Brain microvascular endothelial cell (primary cell): ENCODE measurements at regions not wholly inside any gene's neighbourhood (a gene's known extent, or its start where the extent isn't known, plus 50 kb on each side); places are given as distances from the start of the nearest gene placed in this dataset.

Experiments
- DNase-seq: peaks from one replicate; pipeline ENCODE4 v3.0.0-alpha.2; 2020
- H3K27ac ChIP-seq: fragments of 250-450 bp; sonication (Bioruptor Pico); 2 replicates; pipeline ENCODE4 v1.5.1; 2020; ENCODE audit warnings: mild to moderate bottlenecking, moderate library complexity
- H3K27me3 ChIP-seq: fragments of 250-450 bp; sonication (Bioruptor Pico); replicated peaks from 2 replicates; pipeline ENCODE4 v1.5.1; 2020; ENCODE audit warnings: mild to moderate bottlenecking
- H3K36me3 ChIP-seq: fragments of 250-450 bp; sonication (Bioruptor Pico); replicated peaks from 2 replicates; pipeline ENCODE4 v1.5.1; 2020; ENCODE audit warnings: mild to moderate bottlenecking
- H3K4me3 ChIP-seq: 2 replicates; pipeline ENCODE4 v1.5.1; 2011; ENCODE audit warnings: low read depth, mild to moderate bottlenecking, control low read depth, low read length, moderate library complexity
- in situ Hi-C: cut with HindIII; loops from 2 replicates; pipeline ENCODE4 v1.10.0; 2017; ENCODE audit warnings: low sequenced_read_pairs, low pct_ligation_motif_present
- TF ChIP-seq, protein P1 (sequence below): IDR thresholded peaks from 2 replicates; pipeline ENCODE4 v1.5.1; 2011; ENCODE audit warnings: low read depth, mild to moderate bottlenecking, moderate library complexity, low read length, control low read depth, inconsistent platforms; ENCODE audit errors: missing control alignments

DNA sequence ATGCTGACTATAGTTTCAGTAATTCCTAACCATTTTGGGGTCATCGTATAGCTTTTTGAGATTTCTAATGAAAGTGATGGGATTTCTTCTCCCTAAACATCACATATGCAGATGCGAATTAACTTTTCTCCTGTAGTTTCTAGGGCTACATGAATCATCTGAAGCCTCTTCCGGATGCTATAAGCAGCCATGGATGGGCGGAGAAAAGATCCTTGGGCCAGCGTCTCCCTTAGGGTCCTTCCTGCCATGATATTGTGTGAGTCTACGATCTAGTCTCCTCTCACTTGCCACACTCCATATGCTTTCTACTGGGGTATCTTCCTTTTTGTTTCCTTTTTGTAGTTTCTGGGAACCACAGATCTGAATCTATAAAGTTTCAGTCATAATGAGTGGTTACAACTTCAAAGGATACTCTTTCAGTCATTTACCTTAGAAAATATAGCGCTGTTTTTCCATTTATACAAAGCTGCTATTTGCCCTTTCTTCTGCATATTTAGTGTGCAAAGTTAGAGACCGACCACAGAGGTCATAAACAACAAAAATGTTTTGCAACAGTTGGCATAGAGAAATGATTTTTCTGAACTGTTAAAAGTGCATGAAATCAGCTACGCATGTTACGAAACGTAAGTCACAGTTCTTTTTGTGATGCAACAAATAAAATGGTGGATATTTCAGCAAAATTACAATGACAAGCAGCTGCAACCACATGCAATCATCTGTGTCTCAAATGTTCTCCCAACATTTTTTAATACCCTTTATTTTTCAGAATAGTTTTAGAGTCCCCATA is 396.2 kb upstream of the SLC35B3 start:
- no peak for DNase-seq
- no peak overlapping the region for H3K27ac ChIP-seq
- H3K36me3 ChIP-seq, result no peaks in the 10 kb centered on the region
- TF ChIP-seq, protein P1, sequence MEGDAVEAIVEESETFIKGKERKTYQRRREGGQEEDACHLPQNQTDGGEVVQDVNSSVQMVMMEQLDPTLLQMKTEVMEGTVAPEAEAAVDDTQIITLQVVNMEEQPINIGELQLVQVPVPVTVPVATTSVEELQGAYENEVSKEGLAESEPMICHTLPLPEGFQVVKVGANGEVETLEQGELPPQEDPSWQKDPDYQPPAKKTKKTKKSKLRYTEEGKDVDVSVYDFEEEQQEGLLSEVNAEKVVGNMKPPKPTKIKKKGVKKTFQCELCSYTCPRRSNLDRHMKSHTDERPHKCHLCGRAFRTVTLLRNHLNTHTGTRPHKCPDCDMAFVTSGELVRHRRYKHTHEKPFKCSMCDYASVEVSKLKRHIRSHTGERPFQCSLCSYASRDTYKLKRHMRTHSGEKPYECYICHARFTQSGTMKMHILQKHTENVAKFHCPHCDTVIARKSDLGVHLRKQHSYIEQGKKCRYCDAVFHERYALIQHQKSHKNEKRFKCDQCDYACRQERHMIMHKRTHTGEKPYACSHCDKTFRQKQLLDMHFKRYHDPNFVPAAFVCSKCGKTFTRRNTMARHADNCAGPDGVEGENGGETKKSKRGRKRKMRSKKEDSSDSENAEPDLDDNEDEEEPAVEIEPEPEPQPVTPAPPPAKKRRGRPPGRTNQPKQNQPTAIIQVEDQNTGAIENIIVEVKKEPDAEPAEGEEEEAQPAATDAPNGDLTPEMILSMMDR, result no peak
- in situ Hi-C loops, result no loop called here
- H3K4me3 ChIP-seq, result no peak overlapping the region
- no peaks in the 10 kb centered on the region for H3K27me3 ChIP-seq

DNA sequence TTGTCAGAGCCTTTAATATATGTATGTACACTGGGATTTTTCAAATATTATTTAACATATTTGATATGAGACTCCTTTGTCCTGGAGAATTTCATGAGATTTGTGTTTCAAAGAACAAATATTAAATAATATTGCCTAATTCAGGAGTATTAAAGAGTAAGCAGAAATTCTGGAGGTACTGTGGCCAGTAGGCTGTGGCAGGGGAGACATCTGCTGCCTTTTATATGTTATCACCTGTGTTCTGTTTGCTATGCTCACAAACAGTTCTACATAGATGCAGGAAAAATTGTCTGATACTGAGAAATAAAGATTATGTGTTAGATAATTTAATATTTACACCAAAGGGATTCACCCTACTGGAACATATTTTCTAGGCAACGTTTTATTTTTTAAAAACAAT is 395.4 kb upstream of the SLC35B3 start:
- in situ Hi-C loops, result no loop called here
- Histone ChIP-seq H3K27me3 (no peaks in the 10 kb centered on the region), H3K27ac (no peak overlapping the region), H3K4me3 (no peak overlapping the region), H3K36me3 (no peaks in the 10 kb centered on the region)
- TF ChIP-seq, protein P1, result no peak
- DNase-seq, result no peak

DNA sequence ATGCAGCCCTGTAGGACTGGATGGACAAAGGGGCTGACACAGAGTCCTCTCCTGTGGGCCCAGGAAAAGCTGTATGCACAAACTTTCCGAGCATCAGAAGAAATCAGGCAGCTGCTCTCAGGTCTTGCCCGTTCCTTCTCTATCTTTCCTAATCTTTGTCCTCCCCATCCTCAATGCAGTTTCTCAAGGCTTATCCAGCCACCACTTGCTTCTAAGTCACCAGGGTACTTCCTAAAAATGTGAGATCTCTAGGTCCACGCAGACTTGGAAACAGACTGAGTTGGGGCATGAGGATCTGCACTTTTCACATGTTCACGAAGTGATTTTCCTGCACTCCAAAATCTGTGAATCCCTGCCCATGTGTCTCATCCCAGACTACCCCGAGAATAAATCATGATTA is 394.5 kb upstream of the SLC35B3 start:
- Histone ChIP-seq H3K27ac (no peak overlapping the region), H3K36me3 (no peaks in the 10 kb centered on the region), H3K4me3 (no peak overlapping the region), H3K27me3 (no peaks in the 10 kb centered on the region)
- TF ChIP-seq, protein P1, result no peak
- no peak for DNase-seq
- in situ Hi-C loops, result no loop called here

DNA sequence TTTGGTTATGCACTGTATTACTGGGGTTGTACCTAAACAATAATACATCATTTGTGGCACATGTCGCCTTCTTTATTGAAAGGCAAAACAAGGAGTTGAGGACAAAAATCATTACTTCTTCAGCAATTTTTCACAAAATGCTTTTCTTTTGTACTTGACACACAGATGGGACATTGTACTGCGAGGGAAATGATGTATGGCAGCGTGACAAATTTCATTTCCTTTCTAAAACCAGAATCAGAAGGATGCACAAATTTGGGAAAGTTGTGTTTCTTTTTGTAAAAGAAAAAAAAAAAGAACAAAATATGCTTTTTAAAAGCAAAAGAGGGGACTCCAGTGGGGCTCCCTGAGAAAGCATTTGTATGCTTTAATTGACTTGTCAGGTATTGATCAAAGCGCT is 394.0 kb upstream of the SLC35B3 start:
- DNase-seq, result no peak
- TF ChIP-seq, protein P1, result no peak
- H3K36me3 ChIP-seq, result no peaks in the 10 kb centered on the region
- in situ Hi-C loops, result no loop called here
- no peaks in the 10 kb centered on the region for H3K27me3 ChIP-seq
- H3K4me3 ChIP-seq, result no peak overlapping the region
- no peak overlapping the region for H3K27ac ChIP-seq

DNA sequence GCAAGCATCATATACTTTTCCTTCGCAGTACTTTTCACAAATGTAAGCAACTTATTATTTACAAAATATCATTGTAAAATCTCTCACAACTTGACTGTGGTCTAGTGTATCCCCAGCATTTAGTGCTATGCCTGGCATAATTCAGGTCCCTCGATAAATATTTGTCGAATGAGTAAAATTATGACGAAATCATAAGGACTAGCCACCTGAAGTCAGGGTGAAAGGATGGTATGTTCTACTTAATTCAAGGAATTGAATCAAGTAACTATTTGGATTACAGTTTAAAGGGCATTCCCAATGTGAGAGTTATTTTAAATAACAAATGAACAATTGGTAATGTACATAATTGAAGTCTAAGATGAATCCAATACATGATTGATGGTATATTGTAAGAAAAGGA is 393.0 kb upstream of the SLC35B3 start:
- TF ChIP-seq, protein P1, result no peak
- no peaks in the 10 kb centered on the region for H3K27me3 ChIP-seq
- no peak overlapping the region for H3K4me3 ChIP-seq
- H3K27ac ChIP-seq, result no peak overlapping the region
- H3K36me3 ChIP-seq, result no peaks in the 10 kb centered on the region
- no peak for DNase-seq
- in situ Hi-C loops, result no loop called here

DNA sequence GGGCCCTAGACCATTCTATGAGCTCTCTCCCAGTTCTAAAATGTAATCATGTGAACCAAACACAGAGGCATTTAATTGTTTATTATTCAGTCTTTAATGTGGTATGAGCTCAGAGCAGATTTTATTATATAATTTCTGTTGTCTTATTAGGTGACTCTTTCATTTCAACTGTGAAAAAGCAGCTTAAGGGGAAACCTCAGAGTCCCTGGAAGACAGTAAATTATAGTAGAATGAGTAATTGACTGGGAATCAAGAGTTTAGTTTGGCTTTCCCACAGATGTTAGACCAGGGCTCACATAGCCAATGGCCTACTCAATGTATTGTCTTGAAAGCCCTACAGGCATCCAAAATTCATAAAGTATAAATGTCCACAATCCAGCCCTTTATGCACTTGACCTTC is 390.4 kb upstream of the SLC35B3 start:
- no peaks in the 10 kb centered on the region for H3K36me3 ChIP-seq
- no peak overlapping the region for H3K4me3 ChIP-seq
- no peak overlapping the region for H3K27ac ChIP-seq
- DNase-seq, result no peak
- no peaks in the 10 kb centered on the region for H3K27me3 ChIP-seq
- in situ Hi-C loops, result no loop called here
- TF ChIP-seq, protein P1, result no peak
